Sigmoid colon (tissue), 4 donors: ENCODE measurements at regions not wholly inside any gene's neighbourhood (a gene's known extent, or its start where the extent isn't known, plus 50 kb on each side); places are given as distances from the start of the nearest gene placed in this dataset.

ENCODE experiments used
- CTCF ChIP-seq, 4 experiments: fragments of 450-650 bp in 3 of 4; fragments of 200-600 bp in 1 of 4; IDR thresholded peaks; one replicate each; pipeline ENCODE4 v1.5.1; 2016 to 2019; ENCODE audit warnings: antibody characterized with exemption in 4 of 4, mild to moderate bottlenecking in 3 of 4, moderate library complexity in 2 of 4
- POLR2A ChIP-seq, 2 donors: fragments of 450-650 bp; IDR thresholded peaks; one replicate each; pipeline ENCODE4 v1.6.1; 2016; ENCODE audit warnings: antibody characterized with exemption in 2 of 2, mild to moderate bottlenecking in 2 of 2, moderate library complexity in 2 of 2
- POLR2AphosphoS5 ChIP-seq, 4 donors: sonication (generic); formaldehyde crosslinking; IDR thresholded peaks; one replicate each; pipeline ENCODE4 v1.6.1; 2017; ENCODE audit warnings: antibody characterized with exemption in 4 of 4

GRCh38 chr6:77072694-77073409 is 390.4 kb downstream of the HTR1B start:
- no peak for TF ChIP-seq CTCF (IDR thresholded peaks at IDR 0.05)
- TF ChIP-seq POLR2AphosphoS5 (IDR thresholded peaks at IDR 0.05): no peak
- no peak for TF ChIP-seq POLR2A (IDR thresholded peaks at IDR 0.05)
